DOHH2 (cell line): ENCODE measurements at regions not wholly inside any gene's neighbourhood (a gene's known extent, or its start where the extent isn't known, plus 50 kb on each side); places are given as distances from the start of the nearest gene placed in this dataset.

Experiments
- CTCF ChIP-seq: fragments of 200-600 bp; sonication (generic); IDR thresholded peaks from one replicate; pipeline ENCODE4 v1.5.1; 2014; ENCODE audit warnings: antibody characterized with exemption, mild to moderate bottlenecking, low read depth, low read length; ENCODE audit not compliant: poor library complexity, severe bottlenecking
- EZH2phosphoT487 ChIP-seq: fragments of 200-600 bp; sonication (generic); IDR thresholded peaks from 2 replicates; pipeline ENCODE4 v1.6.1; 2017; ENCODE audit warnings: borderline replicate concordance, mild to moderate bottlenecking, antibody characterized with exemption, low read length, moderate library complexity, mixed read lengths

- TF ChIP-seq CTCF (no peak), EZH2phosphoT487 (no peak)
Observed at GRCh38 chr5:155137683-155138082, 124.1 kb downstream of the KIF4B start.
